GM23338 (cell line): ENCODE measurements at regions not wholly inside any gene's neighbourhood (a gene's known extent, or its start where the extent isn't known, plus 50 kb on each side); places are given as distances from the start of the nearest gene placed in this dataset.

Source experiments
- CTCF ChIP-seq, 2 experiments: fragments of 200-600 bp in 1 of 2; sonication (generic) in 1 of 2; conservative IDR thresholded peaks; 2 replicates each; pipeline versions ENCODE4 v1.5.1 to v1.6.1; 2016 to 2017; ENCODE audit warnings: antibody characterized with exemption in 2 of 2, low read depth in 2 of 2, mild to moderate bottlenecking in 2 of 2, moderate library complexity in 1 of 2
- EZH2 ChIP-seq: fragments of 200-600 bp; sonication (generic); IDR thresholded peaks from one replicate; pipeline ENCODE4 v1.8.0; 2017; ENCODE audit warnings: antibody characterized with exemption, mild to moderate bottlenecking, low read depth; ENCODE audit not compliant: unreplicated experiment
- POLR2AphosphoS5 ChIP-seq: IDR thresholded peaks from 2 replicates; pipeline ENCODE4 v1.6.1; 2016; ENCODE audit warnings: antibody characterized with exemption, low read depth

GRCh38 chr1:117301901-117302300 is 65.3 kb upstream of the MAN1A2 start:
- TF ChIP-seq POLR2AphosphoS5 (no peak), CTCF (conservative IDR thresholded peaks at IDR 0.05; ENCODE audit: low read depth in 2 of 2) (no peak), EZH2 (no peak)
